H1 (cell line): ENCODE measurements at regions not wholly inside any gene's neighbourhood (a gene's known extent, or its start where the extent isn't known, plus 50 kb on each side); places are given as distances from the start of the nearest gene placed in this dataset.

Source experiments
- ASH2L ChIP-seq: fragments of 200-600, 300-600 bp; sonication (generic); IDR thresholded peaks from one replicate; pipeline ENCODE4 v1.7.1; 2017; ENCODE audit warnings: low read length
- ATF2 ChIP-seq: IDR thresholded peaks from 2 replicates; pipeline ENCODE4 v1.6.1; 2012; ENCODE audit warnings: low read length, inconsistent platforms
- CHD7 ChIP-seq: fragments of 300-600 bp; sonication (generic); IDR thresholded peaks from 2 replicates; pipeline ENCODE4 v1.7.1; 2012; ENCODE audit warnings: low read length, moderate library complexity, mild to moderate bottlenecking, inconsistent platforms; ENCODE audit not compliant: insufficient replicate concordance
- CREB1 ChIP-seq: IDR thresholded peaks from 2 replicates; pipeline ENCODE4 v1.6.1; 2012; ENCODE audit warnings: inconsistent platforms
- HDAC2 ChIP-seq, 2 experiments: fragments of 300-600 bp in 1 of 2; sonication (generic) in 1 of 2; IDR thresholded peaks; 2 replicates each; pipeline ENCODE4 v1.6.1; 2011 to 2012; ENCODE audit warnings: low read depth in 2 of 2, low read length in 2 of 2, mild to moderate bottlenecking in 2 of 2, moderate library complexity in 2 of 2, borderline replicate concordance in 1 of 2, inconsistent platforms in 1 of 2
- PHF8 ChIP-seq: fragments of 200-600 bp; sonication (generic); conservative IDR thresholded peaks from 2 replicates; pipeline ENCODE4 v1.7.1; 2012; ENCODE audit warnings: low read depth, mild to moderate bottlenecking, inconsistent platforms, low read length, moderate library complexity
- RAD21 ChIP-seq, 2 experiments: IDR thresholded peaks in 1 of 2; conservative IDR thresholded peaks in 1 of 2; 2 replicates each; pipeline ENCODE4 v1.6.1; 2011; ENCODE audit warnings: low read depth in 2 of 2, low read length in 2 of 2, improper control_type of control experiment in 1 of 2, inconsistent platforms in 1 of 2, mild to moderate bottlenecking in 1 of 2, moderate library complexity in 1 of 2
- RFX5 ChIP-seq: IDR thresholded peaks from 2 replicates; pipeline ENCODE4 v1.6.1; 2011; ENCODE audit warnings: low read depth, low read length, improper control_type of control experiment, borderline replicate concordance
- RNF2 ChIP-seq: fragments of 200-900, 300-1000 bp; sonication (generic); IDR thresholded peaks from 2 replicates; pipeline ENCODE4 v1.7.1; 2016; ENCODE audit warnings: borderline replicate concordance, low read depth, mild to moderate bottlenecking, antibody characterized with exemption, low read length; ENCODE audit not compliant: poor library complexity, severe bottlenecking; ENCODE audit errors: missing control alignments
- SIX5 ChIP-seq: IDR thresholded peaks from 2 replicates; pipeline ENCODE4 v1.6.1; 2011; ENCODE audit warnings: mild to moderate bottlenecking, low read depth, low read length

DNA sequence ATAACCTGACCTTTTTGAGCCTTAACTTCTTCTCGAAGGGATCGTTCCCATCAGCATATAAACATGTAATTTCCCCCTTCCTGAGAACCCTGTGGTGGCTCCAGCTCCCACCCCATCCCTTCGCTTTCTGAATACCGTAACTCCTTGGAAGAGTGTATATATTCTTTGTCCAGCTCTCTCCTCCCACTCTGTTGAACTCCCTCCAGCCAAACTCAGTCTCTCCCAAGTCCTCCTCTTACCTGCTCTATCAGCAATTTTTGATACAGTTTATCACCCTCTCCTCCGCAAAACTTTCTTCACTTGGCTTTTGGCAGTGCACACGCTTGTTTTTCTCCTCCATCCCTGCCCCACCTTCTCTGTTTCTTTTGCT is 109.9 kb upstream of the SLC25A33 start (continued):
- TF ChIP-seq CHD7: no peak
- TF ChIP-seq RNF2: no peak
- TF ChIP-seq ATF2: no peak
- no peak for TF ChIP-seq RFX5
- no peak for TF ChIP-seq HDAC2 (IDR thresholded peaks at IDR 0.05; ENCODE audit: borderline replicate concordance in 1 of 2, low read depth in 2 of 2, low read length in 2 of 2)
- no peak for TF ChIP-seq CREB1
- TF ChIP-seq ASH2L: no peak
- TF ChIP-seq RAD21 (IDR thresholded peaks at IDR 0.05 in 1 of 2, conservative IDR thresholded peaks at IDR 0.05 in 1 of 2; ENCODE audit: low read depth in 2 of 2, low read length in 2 of 2): no peak
- TF ChIP-seq SIX5: no peak
- no peak for TF ChIP-seq PHF8
